Heart left ventricle (tissue), 13 donors: ENCODE measurements at regions not wholly inside any gene's neighbourhood (a gene's known extent, or its start where the extent isn't known, plus 50 kb on each side); places are given as distances from the start of the nearest gene placed in this dataset.

Experiments
- CTCF ChIP-seq, 12 donors: fragments of 200-600 bp; sonication (generic) in 4 of 12; IDR thresholded peaks; one replicate each; pipeline versions ENCODE4 v1.5.0 to v1.8.0; 2018 to 2022; ENCODE audit warnings: antibody characterized with exemption in 12 of 12, mild to moderate bottlenecking in 5 of 12
- POLR2A ChIP-seq, 2 donors: fragments of 450-650 bp; IDR thresholded peaks; one replicate each; pipeline ENCODE4 v1.6.1; 2017; ENCODE audit warnings: antibody characterized with exemption in 2 of 2, mild to moderate bottlenecking in 2 of 2, moderate library complexity in 2 of 2
- donor health status: ischemic (EF 13 %, LVEDD 7.1; RV severe dilation, severe dysfunction).
- donor health status: DM: no; HTN: yes; CAD: no.
- donor health status: DM: no; HTN: no; CAD: no.
- donor health status: ischemic (EF 25% LVEDD 6.9; RV normal size, moderate dysfunction).
- donor health status: ischemic (EF 25% LVEDD 5.7; RV mildly dilated, moderate dysfunction).
- donor health status: ischemic (EF 35%, LVEDD 5.7; RV mildly dilated, moderate dysfunction).
- donor health status: nonischemic (EF 11% LVEDD 7.7; RV severe dilation, severe dysfunction).
- donor health status: DM: yes; HTN: yes; CAD: no.
- donor health status: PGD.
- donor health status: ischemic (EF 29% LVEDD 5.4; RV normal size, mild dysfunction).
- donor health status: nonischemic (EF 23%, LVEDD 6.1; RV moderate dilation, normal function).

GRCh38 chr5:88941581-88941980, 58.6 kb upstream of the MEF2C start:
- TF ChIP-seq CTCF (IDR thresholded peaks at IDR 0.05) (no peak), POLR2A (IDR thresholded peaks at IDR 0.05) (no peak)
